ENCODE measurements at regions not wholly inside any gene's neighbourhood (a gene's known extent, or its start where the extent isn't known, plus 50 kb on each side); places are given as distances from the start of the nearest gene placed in this dataset.

- intact Hi-C loops (cut with micrococcal nuclease), result no loop called here
- no peak for DNase-seq (ENCODE audit: low spot score)
- no peak overlapping the region for H3K4me3 Mint-ChIP-seq
- H3K9me3 Mint-ChIP-seq, result peaks cover 6% of the 10 kb centered on the region
- no peak overlapping the region for H3K27ac Mint-ChIP-seq
- H3K4me1 Mint-ChIP-seq (ENCODE audit: low read depth), result no peaks in the 10 kb centered on the region
- no peaks in the 10 kb centered on the region for H3K36me3 Mint-ChIP-seq (ENCODE audit: low read depth)
- no peaks in the 10 kb centered on the region for H3K27me3 Mint-ChIP-seq (ENCODE audit: insufficient read depth)
Observed at GRCh38 chr3:147471741-147472140, 62.6 kb downstream of the ZIC1 start.

GRCh38 chr3:147472846-147473245 is 63.7 kb downstream of the ZIC1 start:
- no peak overlapping the region for H3K4me3 Mint-ChIP-seq
- intact Hi-C loops (cut with micrococcal nuclease), result no loop called here
- H3K36me3 Mint-ChIP-seq (ENCODE audit: low read depth), result no peaks in the 10 kb centered on the region
- no peak overlapping the region for H3K27ac Mint-ChIP-seq
- H3K4me1 Mint-ChIP-seq (ENCODE audit: low read depth), result no peaks in the 10 kb centered on the region
- H3K9me3 Mint-ChIP-seq, result peaks cover 6% of the 10 kb centered on the region
- H3K27me3 Mint-ChIP-seq (ENCODE audit: insufficient read depth), result no peaks in the 10 kb centered on the region
- no peak for DNase-seq (ENCODE audit: low spot score)

- no peaks in the 10 kb centered on the region for H3K36me3 Mint-ChIP-seq (ENCODE audit: low read depth)
- H3K27me3 Mint-ChIP-seq (ENCODE audit: insufficient read depth), result no peaks in the 10 kb centered on the region
- DNase-seq (ENCODE audit: low spot score), result no peak
- H3K9me3 Mint-ChIP-seq, result peaks cover 9% of the 10 kb centered on the region
- H3K27ac Mint-ChIP-seq, result no peak overlapping the region
- H3K4me3 Mint-ChIP-seq, result no peak overlapping the region
- no peaks in the 10 kb centered on the region for H3K4me1 Mint-ChIP-seq (ENCODE audit: low read depth)
- intact Hi-C loops (cut with micrococcal nuclease), result no loop called here
Observed at GRCh38 chr3:147483145-147483544, 74.0 kb downstream of the ZIC1 start.

- intact Hi-C loops (cut with micrococcal nuclease), result no loop called here
- H3K27ac Mint-ChIP-seq, result no peak overlapping the region
- H3K9me3 Mint-ChIP-seq, result peaks cover 9% of the 10 kb centered on the region
- no peaks in the 10 kb centered on the region for H3K36me3 Mint-ChIP-seq (ENCODE audit: low read depth)
- no peaks in the 10 kb centered on the region for H3K4me1 Mint-ChIP-seq (ENCODE audit: low read depth)
- DNase-seq (ENCODE audit: low spot score), result no peak
- no peak overlapping the region for H3K4me3 Mint-ChIP-seq
- H3K27me3 Mint-ChIP-seq (ENCODE audit: insufficient read depth), result no peaks in the 10 kb centered on the region
Observed at GRCh38 chr3:147483578-147483977, 74.4 kb downstream of the ZIC1 start.

GRCh38 chr3:147493065-147493464 is 83.9 kb downstream of the ZIC1 start:
- no peak for DNase-seq (ENCODE audit: low spot score)
- Mint-ChIP-seq H3K27me3 (ENCODE audit: insufficient read depth) (no peaks in the 10 kb centered on the region), H3K36me3 (ENCODE audit: low read depth) (no peaks in the 10 kb centered on the region), H3K4me3 (no peak overlapping the region), H3K27ac (no peak overlapping the region), H3K4me1 (ENCODE audit: low read depth) (no peaks in the 10 kb centered on the region), H3K9me3 (no peaks in the 10 kb centered on the region)
- intact Hi-C loops (cut with micrococcal nuclease), result no loop called here

- no peaks in the 10 kb centered on the region for H3K4me1 Mint-ChIP-seq (ENCODE audit: low read depth)
- H3K27ac Mint-ChIP-seq, result no peak overlapping the region
- H3K9me3 Mint-ChIP-seq, result no peaks in the 10 kb centered on the region
- H3K27me3 Mint-ChIP-seq (ENCODE audit: insufficient read depth), result no peaks in the 10 kb centered on the region
- no peak for DNase-seq (ENCODE audit: low spot score)
- no peaks in the 10 kb centered on the region for H3K36me3 Mint-ChIP-seq (ENCODE audit: low read depth)
- intact Hi-C loops (cut with micrococcal nuclease), result no loop called here
- no peak overlapping the region for H3K4me3 Mint-ChIP-seq
Observed at GRCh38 chr3:147493666-147494065, 84.5 kb downstream of the ZIC1 start.

GRCh38 chr3:147497286-147497685 is 88.1 kb downstream of the ZIC1 start:
- Mint-ChIP-seq H3K27me3 (ENCODE audit: insufficient read depth) (no peaks in the 10 kb centered on the region), H3K4me3 (no peak overlapping the region), H3K4me1 (ENCODE audit: low read depth) (no peaks in the 10 kb centered on the region), H3K27ac (no peak overlapping the region), H3K9me3 (no peaks in the 10 kb centered on the region), H3K36me3 (ENCODE audit: low read depth) (no peaks in the 10 kb centered on the region)
- intact Hi-C loops (cut with micrococcal nuclease), result no loop called here
- DNase-seq (ENCODE audit: low spot score), result no peak

- no peak overlapping the region for H3K4me3 Mint-ChIP-seq
- H3K36me3 Mint-ChIP-seq (ENCODE audit: low read depth), result no peaks in the 10 kb centered on the region
- intact Hi-C loops (cut with micrococcal nuclease), result no loop called here
- H3K27me3 Mint-ChIP-seq (ENCODE audit: insufficient read depth), result no peaks in the 10 kb centered on the region
- no peak overlapping the region for H3K27ac Mint-ChIP-seq
- H3K9me3 Mint-ChIP-seq, result no peaks in the 10 kb centered on the region
- no peak for DNase-seq (ENCODE audit: low spot score)
- H3K4me1 Mint-ChIP-seq (ENCODE audit: low read depth), result no peaks in the 10 kb centered on the region
Observed at GRCh38 chr3:147507638-147508286, 98.6 kb downstream of the ZIC1 start.

- no peaks in the 10 kb centered on the region for H3K27me3 Mint-ChIP-seq (ENCODE audit: insufficient read depth)
Observed at GRCh38 chr3:147509448-147509847, 100.3 kb downstream of the ZIC1 start.

GRCh38 chr3:147513785-147514184 is 104.6 kb downstream of the ZIC1 start:
- no peak overlapping the region for H3K27ac Mint-ChIP-seq
- H3K36me3 Mint-ChIP-seq (ENCODE audit: low read depth), result no peaks in the 10 kb centered on the region
- no peaks in the 10 kb centered on the region for H3K9me3 Mint-ChIP-seq
- H3K4me1 Mint-ChIP-seq (ENCODE audit: low read depth), result no peaks in the 10 kb centered on the region
- no peak for DNase-seq (ENCODE audit: low spot score)
- H3K27me3 Mint-ChIP-seq (ENCODE audit: insufficient read depth), result no peaks in the 10 kb centered on the region
- intact Hi-C loops (cut with micrococcal nuclease), result no loop called here
- no peak overlapping the region for H3K4me3 Mint-ChIP-seq

More at GRCh38 chr3:147509448-147509847, 100.3 kb downstream of the ZIC1 start:
- H3K9me3 Mint-ChIP-seq, result no peaks in the 10 kb centered on the region
- H3K36me3 Mint-ChIP-seq (ENCODE audit: low read depth), result no peaks in the 10 kb centered on the region
- no peaks in the 10 kb centered on the region for H3K4me1 Mint-ChIP-seq (ENCODE audit: low read depth)
- DNase-seq (ENCODE audit: low spot score), result no peak
- intact Hi-C loops (cut with micrococcal nuclease), result no loop called here
- H3K27ac Mint-ChIP-seq, result no peak overlapping the region
- H3K4me3 Mint-ChIP-seq, result no peak overlapping the region

- H3K36me3 Mint-ChIP-seq (ENCODE audit: low read depth), result no peaks in the 10 kb centered on the region
- H3K4me3 Mint-ChIP-seq, result no peak overlapping the region
- no peaks in the 10 kb centered on the region for H3K4me1 Mint-ChIP-seq (ENCODE audit: low read depth)
- H3K9me3 Mint-ChIP-seq, result no peaks in the 10 kb centered on the region
- DNase-seq (ENCODE audit: low spot score), result no peak
- no peak overlapping the region for H3K27ac Mint-ChIP-seq
- intact Hi-C loops (cut with micrococcal nuclease), result no loop called here
- H3K27me3 Mint-ChIP-seq (ENCODE audit: insufficient read depth), result no peaks in the 10 kb centered on the region
Observed at GRCh38 chr3:147514366-147515160, 105.4 kb downstream of the ZIC1 start.

GRCh38 chr3:147518465-147518864 is 109.3 kb downstream of the ZIC1 start:
- DNase-seq (ENCODE audit: low spot score), result no peak
- Mint-ChIP-seq H3K4me1 (ENCODE audit: low read depth) (no peaks in the 10 kb centered on the region), H3K27ac (no peak overlapping the region), H3K36me3 (ENCODE audit: low read depth) (no peaks in the 10 kb centered on the region), H3K27me3 (ENCODE audit: insufficient read depth) (no peaks in the 10 kb centered on the region), H3K9me3 (no peaks in the 10 kb centered on the region), H3K4me3 (no peak overlapping the region)
- intact Hi-C loops (cut with micrococcal nuclease), result no loop called here

GRCh38 chr3:147521646-147522045 is 112.5 kb downstream of the ZIC1 start:
- Mint-ChIP-seq H3K9me3 (peaks cover 5% of the 10 kb centered on the region), H3K4me1 (ENCODE audit: low read depth) (no peaks in the 10 kb centered on the region), H3K27ac (no peak overlapping the region), H3K27me3 (ENCODE audit: insufficient read depth) (no peaks in the 10 kb centered on the region), H3K36me3 (ENCODE audit: low read depth) (no peaks in the 10 kb centered on the region), H3K4me3 (no peak overlapping the region)
- no peak for DNase-seq (ENCODE audit: low spot score)
- intact Hi-C loops (cut with micrococcal nuclease), result no loop called here
